Neural crest cell (in vitro differentiated cells): ENCODE measurements at regions not wholly inside any gene's neighbourhood (a gene's known extent, or its start where the extent isn't known, plus 50 kb on each side); places are given as distances from the start of the nearest gene placed in this dataset.

Source experiments
- DNase-seq: peaks from one replicate; pipeline ENCODE4 v3.0.0; 2021; ENCODE audit warnings: low read depth, mixed read lengths, low spot score
- H3K27ac Mint-ChIP-seq: one replicate; pipeline ENCODE4 v1.8.0; 2021; ENCODE audit warnings: mild to moderate bottlenecking, mixed read lengths; ENCODE audit not compliant: unreplicated experiment
- H3K27me3 Mint-ChIP-seq: 2 replicates; pipeline ENCODE4 v1.8.0; 2021; ENCODE audit warnings: low read depth, mild to moderate bottlenecking, mixed read lengths
- H3K36me3 Mint-ChIP-seq: 2 replicates; pipeline ENCODE4 v1.8.0; 2021; ENCODE audit warnings: low read depth, mild to moderate bottlenecking, mixed read lengths
- H3K4me1 Mint-ChIP-seq: 2 replicates; pipeline ENCODE4 v1.8.0; 2021; ENCODE audit warnings: mixed read lengths
- H3K4me3 Mint-ChIP-seq: one replicate; pipeline ENCODE4 v1.8.0; 2021; ENCODE audit warnings: mild to moderate bottlenecking, mixed read lengths
- H3K9me3 Mint-ChIP-seq: 2 replicates; pipeline ENCODE4 v1.8.0; 2021; ENCODE audit warnings: mixed read lengths
- TF ChIP-seq, protein P1 (sequence below): fragments of 200-600 bp; sonication (generic); conservative IDR thresholded peaks from 2 replicates; pipeline ENCODE4 v1.5.0; 2021; ENCODE audit warnings: antibody characterized with exemption, mild to moderate bottlenecking

DNA sequence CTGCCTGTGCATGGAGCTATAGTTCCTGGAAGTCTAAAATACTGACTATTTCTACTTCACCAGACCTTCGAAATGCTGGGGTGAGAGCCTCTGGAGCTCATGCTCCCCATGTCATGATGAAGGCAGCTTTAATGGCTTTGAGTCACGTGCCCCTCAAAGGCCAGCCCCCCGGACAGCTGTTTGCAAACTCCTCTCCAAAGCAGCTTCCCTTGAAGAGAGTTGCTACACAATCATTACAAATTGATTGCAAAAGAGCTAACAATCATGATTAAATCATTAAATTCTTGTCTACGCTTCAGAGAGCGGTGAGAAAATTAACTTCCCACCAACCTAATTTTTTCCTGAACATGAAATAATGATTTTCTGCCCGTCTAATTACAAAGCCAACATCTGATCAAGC is 134.8 kb upstream of the IRX6 start:
- Mint-ChIP-seq H3K27ac (no peak overlapping the region), H3K9me3 (no peaks in the 10 kb centered on the region), H3K36me3 (no peaks in the 10 kb centered on the region), H3K4me3 (no peak overlapping the region), H3K27me3 (peaks cover 9% of the 10 kb centered on the region), H3K4me1 (peaks cover 7% of the 10 kb centered on the region)
- no peak for DNase-seq
- TF ChIP-seq, protein P1, sequence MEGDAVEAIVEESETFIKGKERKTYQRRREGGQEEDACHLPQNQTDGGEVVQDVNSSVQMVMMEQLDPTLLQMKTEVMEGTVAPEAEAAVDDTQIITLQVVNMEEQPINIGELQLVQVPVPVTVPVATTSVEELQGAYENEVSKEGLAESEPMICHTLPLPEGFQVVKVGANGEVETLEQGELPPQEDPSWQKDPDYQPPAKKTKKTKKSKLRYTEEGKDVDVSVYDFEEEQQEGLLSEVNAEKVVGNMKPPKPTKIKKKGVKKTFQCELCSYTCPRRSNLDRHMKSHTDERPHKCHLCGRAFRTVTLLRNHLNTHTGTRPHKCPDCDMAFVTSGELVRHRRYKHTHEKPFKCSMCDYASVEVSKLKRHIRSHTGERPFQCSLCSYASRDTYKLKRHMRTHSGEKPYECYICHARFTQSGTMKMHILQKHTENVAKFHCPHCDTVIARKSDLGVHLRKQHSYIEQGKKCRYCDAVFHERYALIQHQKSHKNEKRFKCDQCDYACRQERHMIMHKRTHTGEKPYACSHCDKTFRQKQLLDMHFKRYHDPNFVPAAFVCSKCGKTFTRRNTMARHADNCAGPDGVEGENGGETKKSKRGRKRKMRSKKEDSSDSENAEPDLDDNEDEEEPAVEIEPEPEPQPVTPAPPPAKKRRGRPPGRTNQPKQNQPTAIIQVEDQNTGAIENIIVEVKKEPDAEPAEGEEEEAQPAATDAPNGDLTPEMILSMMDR = no peak

DNA sequence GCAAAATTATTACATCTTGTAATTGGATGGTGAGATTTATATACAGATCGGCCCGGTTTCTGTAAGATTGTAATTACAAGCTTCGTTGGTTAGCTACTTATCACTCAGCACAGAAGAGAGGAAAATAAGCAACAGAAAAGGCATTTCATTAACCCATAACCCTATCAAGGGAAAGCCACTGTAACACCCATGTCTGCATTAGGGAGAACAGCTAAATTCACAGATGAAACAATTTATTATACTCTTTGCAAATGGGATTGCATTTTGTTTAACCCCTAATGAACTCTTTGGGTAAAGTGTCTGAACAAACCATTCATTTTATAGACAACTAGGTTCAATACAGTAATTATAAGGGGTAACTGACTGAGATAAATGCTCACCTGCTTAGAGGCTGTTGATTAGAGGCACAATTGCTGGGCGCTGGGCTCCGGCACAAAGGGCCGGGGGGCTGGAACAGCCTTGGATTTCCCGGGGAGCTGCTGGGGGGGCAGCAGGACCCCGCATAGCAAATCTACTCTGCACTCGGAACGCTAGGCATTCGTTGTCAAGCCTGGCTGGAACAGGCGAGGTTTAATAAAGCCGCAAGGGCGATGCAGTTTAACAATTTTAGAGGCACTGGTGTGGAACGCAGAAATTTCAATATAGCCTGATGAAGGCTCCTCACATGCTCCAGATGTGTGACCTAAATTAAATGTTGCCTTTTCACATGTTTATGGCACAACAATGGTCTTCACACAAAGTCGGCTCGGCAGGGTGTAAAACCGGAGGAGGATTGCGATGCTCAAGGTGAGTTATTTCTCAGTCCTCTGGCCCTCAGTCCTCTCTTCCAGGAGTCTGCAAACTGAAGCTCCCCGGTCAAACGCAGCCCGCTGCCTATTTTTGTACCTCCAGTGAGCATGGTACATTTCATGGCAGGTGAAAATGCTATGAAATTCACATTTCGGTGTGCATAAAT is 134.0 kb upstream of the IRX6 start:
- Mint-ChIP-seq H3K4me1 (peaks cover 5% of the 10 kb centered on the region), H3K9me3 (no peaks in the 10 kb centered on the region), H3K27me3 (peaks cover 9% of the 10 kb centered on the region), H3K27ac (no peak overlapping the region), H3K36me3 (no peaks in the 10 kb centered on the region), H3K4me3 (no peak overlapping the region)
- DNase-seq = no peak
- TF ChIP-seq, protein P1 = no peak

DNA sequence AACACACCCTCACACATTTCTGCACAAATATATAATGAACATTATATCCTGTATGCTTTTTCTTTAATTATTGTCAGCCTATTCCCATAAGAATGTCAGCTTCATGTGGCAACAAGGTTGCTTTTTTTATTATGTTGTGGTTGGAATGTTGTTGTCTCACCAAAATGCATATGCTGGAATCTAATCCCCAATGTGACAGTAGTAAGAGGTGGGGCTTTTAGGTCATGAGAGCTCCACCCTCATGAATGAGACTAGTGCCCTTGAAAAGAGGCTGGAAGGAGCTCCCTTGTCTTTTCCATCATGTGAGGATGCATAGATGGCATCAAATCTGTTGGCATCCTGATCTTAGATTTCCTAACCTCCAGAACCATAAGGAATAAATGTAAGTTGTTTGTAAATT is 131.3 kb upstream of the IRX6 start:
- no peaks in the 10 kb centered on the region for H3K36me3 Mint-ChIP-seq
- TF ChIP-seq, protein P1 = no peak
- peaks cover 9% of the 10 kb centered on the region for H3K27me3 Mint-ChIP-seq
- peaks cover 5% of the 10 kb centered on the region for H3K4me1 Mint-ChIP-seq
- no peak for DNase-seq
- H3K27ac Mint-ChIP-seq = no peak overlapping the region
- H3K4me3 Mint-ChIP-seq = no peak overlapping the region
- H3K9me3 Mint-ChIP-seq = peaks cover 2% of the 10 kb centered on the region

DNA sequence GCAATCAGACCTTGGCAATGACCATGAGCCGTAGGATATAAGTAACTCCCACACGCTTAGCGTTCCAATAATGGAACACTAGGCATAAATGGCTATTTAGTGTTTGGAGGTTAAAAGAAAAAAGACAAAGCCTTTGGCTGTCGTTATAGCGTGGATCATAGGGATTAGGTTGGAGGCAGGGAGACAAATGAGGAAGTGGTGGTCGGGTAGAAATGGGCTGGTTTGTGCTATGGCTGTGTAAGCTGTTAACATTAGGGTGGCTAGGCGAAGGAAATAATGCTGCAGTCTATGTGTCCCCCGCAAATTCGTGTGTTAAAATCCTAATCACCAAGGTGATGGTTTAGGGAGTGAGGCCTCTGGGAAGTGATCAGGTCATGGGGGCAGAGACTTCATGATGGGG is 120.4 kb upstream of the IRX6 start:
- Mint-ChIP-seq H3K27ac (no peak overlapping the region), H3K36me3 (no peaks in the 10 kb centered on the region), H3K27me3 (no peaks in the 10 kb centered on the region), H3K9me3 (no peaks in the 10 kb centered on the region), H3K4me3 (no peak overlapping the region), H3K4me1 (no peaks in the 10 kb centered on the region)
- no peak for DNase-seq
- TF ChIP-seq, protein P1 = no peak

DNA sequence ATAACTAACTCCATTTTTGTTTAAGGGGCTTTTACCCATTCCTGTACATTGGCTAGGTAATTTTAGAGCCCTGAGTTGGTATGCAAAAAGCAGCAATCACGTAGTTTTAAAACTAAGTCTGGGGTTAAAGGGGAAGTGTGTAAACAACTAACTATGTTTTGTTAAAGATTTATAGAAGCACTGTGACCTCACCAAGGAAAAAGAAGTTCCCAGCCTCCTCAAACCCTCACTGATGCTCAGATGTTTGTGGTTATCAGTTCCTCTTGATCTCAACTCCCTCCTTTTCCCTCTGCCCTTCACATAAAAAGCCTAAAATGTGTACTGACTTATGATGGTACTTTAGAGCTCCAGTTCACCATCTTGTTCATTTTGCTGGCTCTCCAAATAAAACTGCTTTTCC is 119.9 kb upstream of the IRX6 start:
- Mint-ChIP-seq H3K4me1 (no peaks in the 10 kb centered on the region), H3K9me3 (no peaks in the 10 kb centered on the region), H3K4me3 (no peak overlapping the region), H3K36me3 (no peaks in the 10 kb centered on the region), H3K27me3 (no peaks in the 10 kb centered on the region), H3K27ac (no peak overlapping the region)
- TF ChIP-seq, protein P1 = no peak
- no peak for DNase-seq
